HG03342 (cell line): ENCODE measurements at regions not wholly inside any gene's neighbourhood (a gene's known extent, or its start where the extent isn't known, plus 50 kb on each side); places are given as distances from the start of the nearest gene placed in this dataset.

Experiments
- ATAC-seq: cut with Tn5 transposase; IDR thresholded peaks from one replicate; pipeline ENCODE4 v1.9.1; 2021; ENCODE audit warnings: mild to moderate bottlenecking, moderate library complexity; ENCODE audit not compliant: unreplicated experiment

GRCh38 chr3:10695595-10696285, 120.3 kb upstream of the SLC6A11 start:
- no peak for ATAC-seq

- no peak for ATAC-seq
Observed at GRCh38 chr3:10697918-10698317, 118.1 kb upstream of the SLC6A11 start.

- ATAC-seq: no peak
Observed at GRCh38 chr3:10700821-10701220, 115.2 kb upstream of the SLC6A11 start.

GRCh38 chr3:10702961-10703740, 112.9 kb upstream of the SLC6A11 start:
- ATAC-seq: no peak

- no peak for ATAC-seq
Observed at GRCh38 chr3:10703875-10704274, 112.2 kb upstream of the SLC6A11 start.

- no peak for ATAC-seq
Observed at GRCh38 chr3:10706156-10706739, 109.8 kb upstream of the SLC6A11 start.

GRCh38 chr3:10706740-10707399, 109.2 kb upstream of the SLC6A11 start:
- no peak for ATAC-seq

- no peak for ATAC-seq
Observed at GRCh38 chr3:10707400-10708215, 108.4 kb upstream of the SLC6A11 start.

- no peak for ATAC-seq
Observed at GRCh38 chr3:10708216-10708893, 107.7 kb upstream of the SLC6A11 start.

GRCh38 chr3:10709110-10709781, 106.8 kb upstream of the SLC6A11 start:
- no peak for ATAC-seq

- no peak for ATAC-seq
Observed at GRCh38 chr3:10712121-10712520, 103.9 kb upstream of the SLC6A11 start.

- ATAC-seq: no peak
Observed at GRCh38 chr3:10713656-10714055, 102.4 kb upstream of the SLC6A11 start.

GRCh38 chr3:10715886-10716285, 100.1 kb upstream of the SLC6A11 start:
- ATAC-seq: no peak

- no peak for ATAC-seq
Observed at GRCh38 chr3:10716964-10717363, 99.1 kb upstream of the SLC6A11 start.

- ATAC-seq: no peak
Observed at GRCh38 chr3:10717756-10718155, 98.3 kb upstream of the SLC6A11 start.

GRCh38 chr3:10721101-10721500, 94.9 kb upstream of the SLC6A11 start:
- ATAC-seq: no peak

GRCh38 chr3:10722911-10723310, 93.1 kb upstream of the SLC6A11 start:
- no peak for ATAC-seq

GRCh38 chr3:10723991-10724390, 92.0 kb upstream of the SLC6A11 start:
- ATAC-seq: no peak

- no peak for ATAC-seq
Observed at GRCh38 chr3:10725067-10725466, 91.0 kb upstream of the SLC6A11 start.

- no peak for ATAC-seq
Observed at GRCh38 chr3:10725846-10726245, 90.2 kb upstream of the SLC6A11 start.
